GM12878 (cell line): ENCODE measurements at regions not wholly inside any gene's neighbourhood (a gene's known extent, or its start where the extent isn't known, plus 50 kb on each side); places are given as distances from the start of the nearest gene placed in this dataset.

Source experiments
- ATAC-seq: fragments of 200-7000 bp; cut with Tn5 transposase; 3 replicates; pipeline ENCODE4 v1.9.1; 2020; ENCODE audit warnings: mild to moderate bottlenecking, moderate library complexity
- BruUV-seq: library from RNA; stranded (reverse); fragments of 400-500 nt; replicated peaks from 2 replicates; lab custom pipeline; 2021; lab: Mats Ljungman, UMichigan
- CTCF ChIA-PET: fragments of 300-600 bp; sonication (Branson Sonifier 250); formaldehyde crosslinking; extraction: SDS; loops from one replicate; lab custom pipeline; 2021; ENCODE audit warnings: inconsistent platforms; lab: Yijun Ruan, JAX
- POLR2A ChIA-PET: fragments of 350-600 bp; formaldehyde crosslinking; extraction: SDS; loops from one replicate; lab custom pipeline; 2021; ENCODE audit warnings: inconsistent platforms; lab: Charles Lee
- RAD21 ChIA-PET: fragments of 300-600 bp; sonication (Branson Sonifier 250); formaldehyde crosslinking; loops from one replicate; lab custom pipeline; 2023; ENCODE audit warnings: antibody characterized with exemption; ENCODE audit not compliant: unreplicated experiment; lab: Charles Lee
- SMC1A ChIA-PET: fragments of 300-600 bp; sonication (Branson Sonifier 250); formaldehyde crosslinking; loops from one replicate; lab custom pipeline; 2023; ENCODE audit not compliant: unreplicated experiment, uncharacterized antibody; lab: Charles Lee
- DNase-seq: peaks from one replicate; pipeline ENCODE4 v3.0.0-alpha.2; 2011; ENCODE audit warnings: low read depth, low spot score
- FAIRE-seq: peaks from 3 replicates; lab custom pipeline; 2011; peaks lifted over from hg19 to GRCh38; lab: Jason Lieb, UNC
- H2AFZ ChIP-seq: 2 replicates; pipeline ENCODE4 v1.6.0; 2011; ENCODE audit warnings: low read depth, low read length, control low read depth; ENCODE audit not compliant: control insufficient read depth
- H3K27ac ChIP-seq: 2 replicates; pipeline ENCODE4 v1.5.1; 2011; ENCODE audit warnings: control low read depth; ENCODE audit not compliant: control insufficient read depth, insufficient read depth
- H3K27me3 ChIP-seq, 2 experiments: replicated peaks in 1 of 2; 2 replicates each; pipeline versions ENCODE4 v1.6.0 to v1.6.1; 2011; ENCODE audit warnings: low read length in 1 of 2; ENCODE audit not compliant: control insufficient read depth in 2 of 2, insufficient read depth in 2 of 2
- H3K36me3 ChIP-seq, 2 experiments: 2 replicates each; pipeline ENCODE4 v1.5.1; 2011; ENCODE audit warnings: low read length in 1 of 2; ENCODE audit not compliant: control insufficient read depth in 2 of 2, insufficient read depth in 2 of 2
- H3K4me1 ChIP-seq: 2 replicates; pipeline ENCODE4 v1.6.1; 2011; ENCODE audit warnings: mild to moderate bottlenecking, low read length, moderate library complexity, mixed read lengths; ENCODE audit not compliant: control insufficient read depth, insufficient read depth
- H3K4me2 ChIP-seq: 2 replicates; pipeline ENCODE4 v1.6.0; 2011; ENCODE audit warnings: control low read depth; ENCODE audit not compliant: control insufficient read depth, insufficient read depth
- H3K4me3 ChIP-seq: fragments of 200-600 bp; sonication (generic); 2 replicates; pipeline ENCODE4 v1.5.1; 2016
- H3K79me2 ChIP-seq: 2 replicates; pipeline ENCODE4 v1.6.0; 2011; ENCODE audit warnings: low read length; ENCODE audit not compliant: control insufficient read depth, insufficient read depth
- H3K9ac ChIP-seq: 2 replicates; pipeline ENCODE4 v1.8.0; 2011; ENCODE audit warnings: low read length, control low read depth, mixed read lengths; ENCODE audit not compliant: control insufficient read depth, insufficient read depth
- H3K9me3 ChIP-seq: replicated peaks from 3 replicates; pipeline ENCODE4 v1.5.1; 2011; ENCODE audit warnings: mild to moderate bottlenecking, low read length; ENCODE audit not compliant: control insufficient read depth, insufficient read depth
- H4K20me1 ChIP-seq: 2 replicates; pipeline ENCODE4 v1.6.0; 2011; ENCODE audit not compliant: control insufficient read depth, insufficient read depth
- BCL3 ChIP-seq: IDR thresholded peaks from 2 replicates; pipeline ENCODE4 v1.6.1; 2011; ENCODE audit warnings: borderline replicate concordance, low read depth, mild to moderate bottlenecking, moderate library complexity, low read length; ENCODE audit not compliant: insufficient read depth, poor library complexity, severe bottlenecking
- BCLAF1 ChIP-seq: fragments of 450-650 bp; IDR thresholded peaks from 2 replicates; pipeline ENCODE4 v1.6.1; 2017; ENCODE audit warnings: antibody characterized with exemption, mild to moderate bottlenecking, moderate library complexity
- GABPA ChIP-seq: IDR thresholded peaks from 2 replicates; pipeline ENCODE4 v1.6.1; 2014; ENCODE audit warnings: antibody characterized with exemption, low read depth, mild to moderate bottlenecking, inconsistent platforms
- KDM1A ChIP-seq: fragments of 200-600 bp; sonication (generic); IDR thresholded peaks from 2 replicates; pipeline ENCODE4 v1.6.1; 2016; ENCODE audit warnings: borderline replicate concordance
- POU2F2 ChIP-seq: IDR thresholded peaks from 3 replicates; pipeline ENCODE4 v1.6.1; 2011; ENCODE audit warnings: low read depth, mild to moderate bottlenecking, low read length, borderline replicate concordance
- RBBP5 ChIP-seq: fragments of 200-600 bp; sonication (generic); conservative IDR thresholded peaks from 2 replicates; pipeline ENCODE4 v1.6.1; 2016
- SIX5 ChIP-seq: IDR thresholded peaks from 2 replicates; pipeline ENCODE4 v1.6.1; 2011; ENCODE audit warnings: mild to moderate bottlenecking, low read depth, low read length, moderate library complexity; ENCODE audit not compliant: severe bottlenecking
- ZBTB33 ChIP-seq: fragments of 450-650 bp; IDR thresholded peaks from 2 replicates; pipeline ENCODE4 v1.6.1; 2017; ENCODE audit warnings: mild to moderate bottlenecking
- WGBS: methylation state at CpG from one replicate; pipeline ENCODE4 v1.1.6; 2016; ENCODE audit warnings: low lambda C conversion rate; ENCODE audit not compliant: insufficient replicate concordance, insufficient coverage; ENCODE audit errors: missing lambda C conversion rate; 5-methylcytosine and 5-hydroxymethylcytosine counted together
- in situ Hi-C: fragments of 300-500 bp; cut with MboI; formaldehyde crosslinking; loops from 9 replicates; pipeline ENCODE4 v1.14.3; 2018; ENCODE audit warnings: mixed read lengths
- intact Hi-C: fragments of 100-400 bp; cut with micrococcal nuclease; formaldehyde crosslinking; loops from one replicate; pipeline ENCODE4 v1.14.2; 2022; ENCODE audit not compliant: unreplicated experiment

- no peaks in the 10 kb centered on the region for H3K79me2 ChIP-seq
- ATAC-seq = no peak
- CTCF ChIA-PET = no interaction called here
- no peaks in the 10 kb centered on the region for H3K27me3 ChIP-seq
- H4K20me1 ChIP-seq = no peaks in the 10 kb centered on the region
- WGBS = 19% methylated on average over 4 of the region's 4 CpGs
- SMC1A ChIA-PET = no interaction called here
- RAD21 ChIA-PET = no interaction called here
- TF ChIP-seq KDM1A = no peak
- no peak for TF ChIP-seq ZBTB33
- no peak for TF ChIP-seq BCLAF1
- no peak for TF ChIP-seq POU2F2
- TF ChIP-seq SIX5 = no peak
- TF ChIP-seq BCL3 = no peak
- no peak for TF ChIP-seq GABPA
- no peak for TF ChIP-seq RBBP5
- no peak overlapping the region for H2AFZ ChIP-seq
- H3K4me3 ChIP-seq = no peak overlapping the region
- in situ Hi-C loops (no loop called here), intact Hi-C loops (no loop called here)
- no peak overlapping the region for H3K27ac ChIP-seq
- H3K4me2 ChIP-seq = no peak overlapping the region
- DNase-seq = no peak
- no TSS peak for BruUV-seq
- no peak overlapping the region for H3K9ac ChIP-seq
- no peaks in the 10 kb centered on the region for H3K9me3 ChIP-seq
- no peaks in the 10 kb centered on the region for H3K36me3 ChIP-seq
- POLR2A ChIA-PET = no interaction called here
- FAIRE-seq = no peak
- H3K4me1 ChIP-seq = no peaks in the 10 kb centered on the region
Measured at GRCh38 chrX:144683247-144683646, 564.1 kb upstream of the SPANXN1 start.
